AG08395 (cell line): ENCODE measurements at regions not wholly inside any gene's neighbourhood (a gene's known extent, or its start where the extent isn't known, plus 50 kb on each side); places are given as distances from the start of the nearest gene placed in this dataset.
"Not testable (repeated sequence)": the region's sequence is repeated elsewhere in the genome, so short reads cannot be mapped to it uniquely, and the experiment has no call there.

Source experiments
- DNase-seq: peaks from one replicate; pipeline ENCODE4 v3.0.0; 2012; ENCODE audit warnings: mixed read lengths, low spot score

DNA sequence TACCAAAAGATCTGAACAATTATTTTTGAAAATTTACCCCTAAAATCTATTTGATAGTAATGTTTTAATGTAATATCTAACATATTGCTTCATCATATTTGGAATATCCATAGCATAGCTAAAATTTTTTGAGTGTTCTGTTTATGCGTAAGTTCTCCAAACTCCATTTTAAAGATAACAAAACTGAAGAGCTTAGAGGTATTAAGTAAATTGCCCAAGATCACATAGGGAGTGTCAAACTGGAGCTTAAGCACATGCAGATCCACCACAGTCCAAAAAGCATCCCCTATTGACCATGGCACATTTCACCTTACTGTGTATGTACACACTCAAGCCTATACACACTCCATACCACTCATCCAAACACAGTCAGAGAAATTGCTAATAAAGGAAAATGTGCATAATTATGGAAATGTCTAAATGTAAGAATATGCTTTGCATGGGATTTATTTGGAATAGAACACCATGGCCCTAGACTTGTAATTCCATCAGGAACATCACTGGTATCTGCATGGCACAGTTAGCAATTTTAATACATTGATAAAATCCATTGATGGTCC, 85.2 kb upstream of the TGFBR2 start:
- no peak for DNase-seq

- no peak for DNase-seq
Measured at GRCh38 chr3:30522476-30522875, 83.9 kb upstream of the TGFBR2 start.

DNA sequence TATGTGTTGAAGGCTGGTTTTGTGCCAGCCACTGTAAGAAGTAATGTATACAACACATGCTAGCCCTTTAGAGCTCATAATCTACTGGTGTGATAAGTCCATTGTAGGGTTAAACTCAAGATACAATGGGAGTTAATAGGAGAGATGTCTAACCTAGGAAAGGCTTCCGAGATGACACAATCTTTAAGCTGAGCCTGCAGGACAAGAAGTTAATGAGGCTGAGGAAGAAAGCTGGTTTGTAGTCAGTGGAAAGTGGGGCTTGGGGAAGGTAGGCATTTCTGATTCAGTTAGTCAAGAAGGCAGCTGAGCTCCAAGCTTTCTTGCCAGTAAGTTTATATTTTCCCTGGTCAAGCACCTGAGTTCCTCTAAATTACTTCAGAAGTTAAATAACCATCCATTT, 83.0 kb upstream of the TGFBR2 start:
- DNase-seq, result no peak

GRCh38 chr3:30524357-30525040, 81.9 kb upstream of the TGFBR2 start:
- DNase-seq, result no peak

DNA sequence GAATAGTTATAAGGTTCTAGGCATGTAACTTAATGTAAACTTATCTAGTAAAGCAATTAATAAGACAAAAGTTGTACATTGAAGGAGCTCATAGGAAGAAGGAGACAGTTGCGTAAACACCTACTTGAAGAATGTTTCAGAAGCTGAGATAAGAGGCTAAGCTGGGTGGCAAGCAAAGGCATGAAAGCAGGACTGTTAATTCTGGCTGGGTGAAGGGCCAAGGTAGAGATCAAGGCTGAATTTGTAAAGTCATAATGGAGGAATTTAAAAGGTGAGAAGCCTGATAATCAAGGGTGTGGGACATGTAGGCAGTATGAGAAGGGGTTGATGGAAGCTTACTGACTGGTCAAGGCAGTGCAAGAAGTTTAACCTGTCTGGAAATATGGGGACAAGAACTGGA, 80.4 kb upstream of the TGFBR2 start:
- no peak for DNase-seq

DNA sequence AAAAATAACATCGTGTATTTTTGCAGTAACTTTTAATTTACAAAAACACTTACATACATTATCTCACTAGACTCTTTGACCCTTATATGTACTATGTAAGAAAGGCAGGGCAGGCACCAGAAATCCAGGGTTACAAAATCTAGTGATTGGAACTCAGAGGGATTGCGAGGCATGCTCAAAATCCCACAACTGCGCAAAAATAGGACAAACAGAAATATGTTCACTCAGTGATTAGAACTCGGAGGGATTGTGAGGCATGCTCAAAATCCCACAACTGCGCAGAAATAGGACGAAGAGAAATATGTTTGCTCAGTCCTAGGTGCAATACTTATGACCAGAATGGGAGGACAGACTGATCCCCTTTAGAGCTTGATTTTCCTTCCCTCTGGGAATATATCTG, 79.2 kb upstream of the TGFBR2 start:
- no peak for DNase-seq

DNA sequence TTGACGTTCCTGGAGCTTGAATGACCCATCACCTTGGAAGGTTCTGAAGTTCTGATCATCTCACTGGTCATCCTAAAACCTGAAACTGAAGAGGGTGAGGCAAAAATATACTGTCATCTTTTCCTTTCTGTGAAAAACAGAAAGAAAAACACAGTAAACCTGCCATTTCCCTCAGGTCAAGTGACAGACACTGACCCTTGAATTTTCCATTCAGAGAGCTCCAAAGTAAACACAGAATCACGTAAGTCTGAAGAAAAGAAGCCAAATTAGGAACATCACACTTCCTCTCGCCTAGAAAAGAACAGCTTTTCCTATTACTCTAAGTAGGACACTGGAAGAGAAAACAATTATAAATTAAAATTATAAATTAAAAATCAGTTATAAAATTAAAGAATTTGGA, 78.7 kb upstream of the TGFBR2 start:
- DNase-seq, result no peak

GRCh38 chr3:30530084-30530483, 76.3 kb upstream of the TGFBR2 start:
- DNase-seq, result no peak

- DNase-seq, result no peak
Measured at GRCh38 chr3:30531017-30531570, 75.3 kb upstream of the TGFBR2 start.

- DNase-seq, result no peak
Measured at GRCh38 chr3:30535525-30535924, 70.9 kb upstream of the TGFBR2 start.

DNA sequence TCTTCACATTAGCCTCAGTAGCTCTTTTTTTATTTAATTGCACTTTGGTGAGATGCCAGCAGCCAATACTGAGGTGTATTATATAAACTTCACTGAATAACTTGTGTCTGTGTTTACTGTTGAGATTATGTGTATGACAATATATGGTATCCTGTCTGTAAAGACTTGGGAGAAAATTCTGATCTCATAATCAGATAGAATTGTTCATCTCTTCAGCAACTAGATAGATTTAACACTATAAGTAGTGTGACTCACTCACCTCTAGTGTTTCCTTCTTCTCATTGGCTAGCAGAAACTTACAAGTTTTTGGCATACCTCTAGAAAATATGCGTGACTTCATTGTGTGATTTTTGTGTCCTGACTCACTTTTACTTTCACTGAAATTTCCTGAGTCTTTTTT, 67.6 kb upstream of the TGFBR2 start:
- DNase-seq, result peak; percentile 77

DNA sequence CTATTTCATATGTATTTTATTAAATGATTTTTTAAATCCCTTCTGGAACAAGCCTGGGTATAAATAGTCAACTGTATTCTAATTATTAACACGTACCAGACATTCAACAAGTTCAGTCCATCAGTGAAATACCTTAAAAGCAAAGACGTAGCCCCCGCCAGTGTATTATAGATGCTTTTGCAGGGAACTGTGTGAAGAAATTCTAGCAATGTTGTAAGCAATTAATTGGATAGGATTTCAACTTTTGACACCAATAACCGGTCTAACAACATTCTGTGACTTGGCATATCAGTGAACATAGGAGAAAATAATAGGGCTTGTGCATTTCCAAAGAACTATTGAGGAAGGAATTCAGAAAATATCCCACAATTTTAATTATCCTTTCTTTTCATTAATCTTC, 67.2 kb upstream of the TGFBR2 start:
- DNase-seq, result peak; percentile 2

GRCh38 chr3:30539772-30540171, 66.6 kb upstream of the TGFBR2 start:
- no peak for DNase-seq

DNA sequence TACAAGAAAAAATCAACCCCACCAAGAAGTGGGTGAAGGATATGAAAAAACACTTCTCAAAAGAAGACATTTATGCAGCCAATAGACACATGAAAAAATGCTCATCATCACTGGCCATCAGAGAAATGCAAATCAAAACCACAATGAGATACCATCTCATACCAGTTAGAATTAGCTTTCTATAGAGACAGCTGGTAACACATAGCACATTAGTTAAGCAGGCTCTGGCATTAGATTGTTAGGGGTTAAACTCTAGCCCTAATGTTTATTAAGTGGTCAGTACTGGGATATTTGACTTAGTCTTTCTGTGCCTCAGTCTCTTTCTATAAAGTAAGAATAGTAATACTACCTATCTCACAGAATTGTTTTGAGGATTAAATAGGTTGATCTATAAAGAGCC, 65.2 kb upstream of the TGFBR2 start:
- DNase-seq, result not testable (repeated sequence)

DNA sequence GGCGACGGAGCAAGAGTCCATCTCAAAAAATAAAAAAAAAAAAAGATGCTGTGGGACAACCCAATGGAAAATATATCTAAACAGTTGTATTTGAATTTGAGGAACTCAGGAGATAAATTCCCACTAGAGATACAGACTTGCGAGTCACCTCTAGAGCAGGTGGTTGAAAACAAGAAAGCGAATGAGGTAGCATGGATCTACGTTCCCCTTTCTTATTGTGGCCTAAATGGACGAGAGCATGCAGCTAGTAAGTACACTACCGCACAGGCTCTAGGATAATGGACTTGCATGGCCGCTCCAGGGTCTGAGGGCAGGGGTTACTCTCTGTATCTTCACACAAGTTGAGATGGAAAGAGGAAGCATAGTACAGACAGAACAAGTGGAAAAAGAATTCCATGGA, 63.5 kb upstream of the TGFBR2 start:
- DNase-seq, result no peak

DNA sequence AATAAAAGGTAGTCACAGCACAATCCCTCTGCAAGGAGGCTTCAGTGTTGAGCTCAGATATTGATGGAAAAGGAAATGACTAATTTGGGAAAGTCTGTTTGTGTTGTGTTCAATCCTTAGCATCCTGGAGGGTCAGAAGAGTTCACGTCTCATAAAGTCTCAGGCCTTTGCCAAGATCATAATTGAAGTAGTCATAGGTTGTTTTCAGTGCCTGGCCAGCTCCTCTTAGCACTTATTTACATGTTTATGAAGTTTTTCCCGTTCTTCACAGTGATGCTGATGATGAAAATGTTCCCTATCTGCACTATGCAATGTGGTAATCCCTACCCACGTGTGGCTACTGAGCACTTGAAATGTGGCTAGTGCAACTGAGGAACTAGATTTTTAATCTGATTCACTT, 61.6 kb upstream of the TGFBR2 start:
- peak; percentile 79 for DNase-seq

- no peak for DNase-seq
Measured at GRCh38 chr3:30546934-30547333, 59.5 kb upstream of the TGFBR2 start.

DNA sequence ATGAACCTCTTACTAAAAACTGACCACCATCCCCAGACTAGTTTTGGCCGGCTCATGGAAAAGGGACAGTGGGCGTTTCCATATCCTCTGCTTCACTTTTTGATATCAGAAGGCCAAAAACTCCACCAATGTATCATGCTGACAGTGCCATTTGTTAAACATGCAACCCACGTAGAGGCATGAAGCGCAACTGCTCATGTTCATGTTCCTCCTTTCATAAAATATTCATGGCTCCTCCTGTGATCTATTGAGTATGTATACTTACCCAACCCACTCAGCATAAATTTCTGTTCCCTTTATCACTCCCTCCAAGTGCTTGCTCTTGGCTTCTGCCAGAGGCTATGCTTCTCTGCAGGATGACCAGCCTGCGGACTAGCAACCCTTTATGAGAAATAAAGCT, 58.7 kb upstream of the TGFBR2 start:
- no peak for DNase-seq

DNA sequence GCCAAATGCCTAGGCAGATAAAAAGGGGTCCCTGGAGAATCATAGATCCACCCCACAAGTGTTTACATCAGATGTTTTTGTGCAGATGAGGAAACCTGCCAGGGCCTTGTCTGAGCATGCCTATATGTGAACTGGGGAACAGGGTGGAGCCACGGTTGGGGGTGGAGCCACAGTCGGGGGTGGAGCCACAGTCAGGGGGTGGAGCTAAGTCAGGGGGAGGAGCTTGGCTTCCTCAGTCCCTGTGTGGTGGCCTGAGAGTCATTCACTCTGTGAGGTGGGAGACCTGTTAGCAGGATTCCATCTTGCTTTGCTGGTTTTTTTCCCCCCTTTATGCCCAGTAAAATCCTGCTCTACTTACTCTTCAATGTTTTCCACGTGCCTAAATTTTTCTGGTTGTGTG, 57.8 kb upstream of the TGFBR2 start:
- DNase-seq, result no peak

DNA sequence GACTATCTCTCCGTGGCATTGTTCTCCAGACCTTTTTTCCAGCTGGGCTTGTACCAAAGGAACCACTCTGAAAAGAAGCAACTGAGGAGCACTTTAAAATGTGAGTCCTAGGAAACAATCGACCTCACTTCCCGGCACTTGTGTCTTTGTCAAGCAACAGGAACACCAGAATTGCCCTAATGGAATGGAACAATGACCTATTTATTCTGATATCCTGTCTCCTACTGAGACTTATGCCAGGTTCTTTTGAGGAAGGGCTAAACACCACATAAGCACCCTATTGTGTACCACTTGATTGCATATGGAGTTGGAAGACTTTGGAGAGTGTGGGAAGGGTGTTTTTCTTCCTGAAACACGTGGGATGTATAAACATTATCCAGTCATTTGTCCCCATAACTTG, 56.8 kb upstream of the TGFBR2 start:
- no peak for DNase-seq

GRCh38 chr3:30550246-30550645, 56.2 kb upstream of the TGFBR2 start:
- no peak for DNase-seq

DNA sequence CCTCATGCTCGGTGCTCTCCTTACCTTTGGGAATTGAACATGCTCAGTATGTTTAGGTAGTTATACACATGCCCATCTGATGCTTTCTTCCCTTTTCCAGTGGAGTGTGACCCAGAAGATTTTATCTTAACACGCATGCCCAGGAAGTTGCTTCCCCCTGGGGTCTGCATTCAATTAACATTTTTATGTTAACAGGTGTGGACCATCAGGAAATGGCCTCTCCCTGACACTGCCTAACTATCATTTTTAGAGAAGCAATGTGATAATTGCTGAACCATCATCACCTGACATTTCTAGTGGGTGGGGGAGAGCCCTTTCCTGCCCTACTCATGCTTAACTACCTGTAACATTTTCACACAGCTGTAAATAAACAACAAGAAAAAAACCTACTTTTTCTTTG, 55.1 kb upstream of the TGFBR2 start:
- no peak for DNase-seq

DNA sequence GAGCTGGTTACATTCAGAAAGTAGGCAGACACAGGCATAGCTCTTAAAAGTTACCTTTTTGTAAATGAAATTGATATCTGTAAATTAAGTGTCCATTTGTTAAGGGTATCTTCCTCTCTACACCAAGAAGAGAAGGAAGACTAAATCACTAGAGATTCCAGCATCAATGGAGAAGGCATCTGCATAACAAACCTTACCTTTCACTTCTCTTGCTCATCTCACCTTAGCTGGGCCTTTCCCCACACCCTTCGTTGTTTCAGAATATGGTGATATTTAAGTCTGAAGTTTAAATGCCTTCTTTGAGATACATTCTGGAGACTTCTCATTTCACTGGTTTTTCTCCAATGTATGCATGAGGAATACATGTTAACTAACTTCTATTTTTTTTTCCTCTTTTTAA, 54.5 kb upstream of the TGFBR2 start:
- DNase-seq, result no peak
